ENCODE measurements at regions not wholly inside any gene's neighbourhood (a gene's known extent, or its start where the extent isn't known, plus 50 kb on each side); places are given as distances from the start of the nearest gene placed in this dataset.
"Not testable (repeated sequence)": the region's sequence is repeated elsewhere in the genome, so short reads cannot be mapped to it uniquely, and the experiment has no call there.

- Mint-ChIP-seq H3K27me3 (ENCODE audit: insufficient read depth) (no peaks in the 10 kb centered on the region; the same call in 1 of the 2 replicates), H3K9me3 (peaks cover 54% of the 10 kb centered on the region), H3K36me3 (ENCODE audit: low read depth) (no peaks in the 10 kb centered on the region), H3K4me1 (ENCODE audit: low read depth) (no peaks in the 10 kb centered on the region), H3K27ac (no peak overlapping the region), H3K4me3 (no peak overlapping the region)
- no peak for DNase-seq
- TF ChIP-seq CTCF (IDR thresholded peaks at IDR 0.05), result no peak
Measured at GRCh38 chr15:24224161-24224560, 451.4 kb upstream of the NPAP1 start.

GRCh38 chr15:24228922-24229321 lies 446.7 kb upstream of the NPAP1 start:
- not testable (repeated sequence) for H3K4me3 Mint-ChIP-seq; H3K27ac Mint-ChIP-seq; H3K36me3 Mint-ChIP-seq (ENCODE audit: low read depth); H3K4me1 Mint-ChIP-seq (ENCODE audit: low read depth); H3K27me3 Mint-ChIP-seq (ENCODE audit: insufficient read depth); DNase-seq
- H3K9me3 Mint-ChIP-seq, result peaks cover 37% of the 10 kb centered on the region

- not testable (repeated sequence) for H3K27ac Mint-ChIP-seq; H3K4me1 Mint-ChIP-seq (ENCODE audit: low read depth); H3K36me3 Mint-ChIP-seq (ENCODE audit: low read depth); DNase-seq; H3K4me3 Mint-ChIP-seq; H3K27me3 Mint-ChIP-seq (ENCODE audit: insufficient read depth)
- peaks cover 40% of the 10 kb centered on the region for H3K9me3 Mint-ChIP-seq
Measured at GRCh38 chr15:24233134-24233533, 442.4 kb upstream of the NPAP1 start.

GRCh38 chr15:24240580-24240979 lies 435.0 kb upstream of the NPAP1 start:
- not testable (repeated sequence) for H3K36me3 Mint-ChIP-seq (ENCODE audit: low read depth); H3K4me1 Mint-ChIP-seq (ENCODE audit: low read depth); H3K27ac Mint-ChIP-seq; H3K4me3 Mint-ChIP-seq; H3K27me3 Mint-ChIP-seq (ENCODE audit: insufficient read depth); DNase-seq
- H3K9me3 Mint-ChIP-seq, result peaks cover 51% of the 10 kb centered on the region

- H3K4me1 Mint-ChIP-seq (ENCODE audit: low read depth); H3K27me3 Mint-ChIP-seq (ENCODE audit: insufficient read depth); H3K27ac Mint-ChIP-seq; H3K4me3 Mint-ChIP-seq; DNase-seq; H3K36me3 Mint-ChIP-seq (ENCODE audit: low read depth): not testable (repeated sequence)
- peaks cover 17% of the 10 kb centered on the region for H3K9me3 Mint-ChIP-seq
Measured at GRCh38 chr15:24259106-24259505, 416.5 kb upstream of the NPAP1 start.

GRCh38 chr15:24260407-24260806 lies 415.2 kb upstream of the NPAP1 start:
- not testable (repeated sequence) for H3K4me1 Mint-ChIP-seq (ENCODE audit: low read depth); H3K27me3 Mint-ChIP-seq (ENCODE audit: insufficient read depth); H3K4me3 Mint-ChIP-seq; DNase-seq; H3K27ac Mint-ChIP-seq; H3K36me3 Mint-ChIP-seq (ENCODE audit: low read depth)
- peaks cover 13% of the 10 kb centered on the region for H3K9me3 Mint-ChIP-seq

GRCh38 chr15:24260854-24261253 lies 414.7 kb upstream of the NPAP1 start:
- not testable (repeated sequence) for H3K27ac Mint-ChIP-seq; H3K27me3 Mint-ChIP-seq (ENCODE audit: insufficient read depth); DNase-seq; H3K36me3 Mint-ChIP-seq (ENCODE audit: low read depth); H3K4me1 Mint-ChIP-seq (ENCODE audit: low read depth); H3K4me3 Mint-ChIP-seq
- H3K9me3 Mint-ChIP-seq, result peaks cover 18% of the 10 kb centered on the region

GRCh38 chr15:24268536-24269165 lies 406.9 kb upstream of the NPAP1 start:
- not testable (repeated sequence) for H3K27ac Mint-ChIP-seq; DNase-seq; H3K4me3 Mint-ChIP-seq; H3K27me3 Mint-ChIP-seq (ENCODE audit: insufficient read depth); H3K4me1 Mint-ChIP-seq (ENCODE audit: low read depth); H3K36me3 Mint-ChIP-seq (ENCODE audit: low read depth)
- peaks cover 62% of the 10 kb centered on the region for H3K9me3 Mint-ChIP-seq

GRCh38 chr15:24269166-24269571 lies 406.4 kb upstream of the NPAP1 start:
- Mint-ChIP-seq H3K4me3 (no peak overlapping the region), H3K27me3 (ENCODE audit: insufficient read depth) (no peaks in the 10 kb centered on the region), H3K36me3 (ENCODE audit: low read depth) (no peaks in the 10 kb centered on the region), H3K4me1 (ENCODE audit: low read depth) (no peaks in the 10 kb centered on the region), H3K27ac (no peak overlapping the region), H3K9me3 (peaks cover 62% of the 10 kb centered on the region)
- no peak for DNase-seq
- no peak for TF ChIP-seq CTCF (IDR thresholded peaks at IDR 0.05)

All from HFFc6 (cell line).